Stomach (tissue), 8 donors: ENCODE measurements at regions not wholly inside any gene's neighbourhood (a gene's known extent, or its start where the extent isn't known, plus 50 kb on each side); places are given as distances from the start of the nearest gene placed in this dataset.

ENCODE experiments used
- DNase-seq, 2 donors: peaks; one replicate each; pipeline versions ENCODE4 v3.0.0 to v3.0.0-alpha.2; 2013 to 2019
- H3K27ac ChIP-seq, 5 donors: fragments of 200-600 bp in 4 of 5; sonication (generic) in 4 of 5; one replicate each; pipeline ENCODE4 v1.5.1; 2013 to 2019; ENCODE audit warnings: mild to moderate bottlenecking in 1 of 5, moderate library complexity in 1 of 5
- H3K27me3 ChIP-seq, 3 donors: fragments of 200-600 bp; sonication (generic); one replicate each; pipeline ENCODE4 v1.5.1; 2017 to 2019; ENCODE audit warnings: mixed run types in 1 of 3
- H3K36me3 ChIP-seq, 4 donors: fragments of 200-600 bp; sonication (generic); 1 replicate in 3 of 4; 2 replicates in 1 of 4; pipeline ENCODE4 v1.5.1; 2016 to 2019
- H3K4me1 ChIP-seq, 4 donors: fragments of 200-600 bp; sonication (generic); one replicate each; pipeline ENCODE4 v1.5.1; 2016 to 2019
- H3K4me3 ChIP-seq, 4 donors: fragments of 200-600 bp; sonication (generic) in 3 of 4; one replicate each; pipeline ENCODE4 v1.5.1; 2016 to 2019; ENCODE audit warnings: mild to moderate bottlenecking in 1 of 4
- H3K9me3 ChIP-seq, 4 donors: fragments of 200-600 bp; sonication (generic); one replicate each; pipeline ENCODE4 v1.5.1; 2016 to 2019
- CTCF ChIP-seq, 7 experiments: fragments of 450-650 bp in 4 of 7; fragments of 200-600 bp in 3 of 7; sonication (generic) in 3 of 7; IDR thresholded peaks; one replicate each; pipeline ENCODE4 v1.5.1; 2016 to 2019; ENCODE audit warnings: antibody characterized with exemption in 7 of 7, control low read depth in 2 of 7, mild to moderate bottlenecking in 1 of 7
- EP300 ChIP-seq: sonication (generic); formaldehyde crosslinking; IDR thresholded peaks from one replicate; pipeline ENCODE4 v1.6.1; 2017; ENCODE audit warnings: antibody characterized with exemption
- POLR2A ChIP-seq, 4 donors: fragments of 450-650 bp; IDR thresholded peaks; one replicate each; pipeline ENCODE4 v1.6.1; 2016; ENCODE audit warnings: antibody characterized with exemption in 4 of 4, control low read depth in 2 of 4, mild to moderate bottlenecking in 1 of 4, moderate library complexity in 1 of 4
- POLR2AphosphoS5 ChIP-seq, 3 donors: sonication (generic); formaldehyde crosslinking; IDR thresholded peaks; one replicate each; pipeline ENCODE4 v1.6.1; 2016; ENCODE audit warnings: antibody characterized with exemption in 3 of 3
- WGBS, 5 donors: extraction: QIAGEN DNeasy Blood & Tissue Kit in 3 of 5; methylation state at CpG; one replicate each; pipeline versions ENCODE4 v1.1.5 to v1.1.7; 2013 to 2018; 5-methylcytosine and 5-hydroxymethylcytosine counted together
- intact Hi-C: fragments of 100-400 bp; cut with DNase I; formaldehyde crosslinking; loops from one replicate; pipeline ENCODE4 v1.15.1; 2023; ENCODE audit warnings: low total_unique reads
- donor health status: healthy with polysubstance abuse.
- donor health status: Bipolar disorder and iron deficiency.
- donor health status: healthy.

- no peaks in the 10 kb centered on the region for H3K9me3 ChIP-seq
- intact Hi-C loops: no loop called here
- TF ChIP-seq POLR2A (IDR thresholded peaks at IDR 0.05): no peak
- no peak for TF ChIP-seq POLR2AphosphoS5 (IDR thresholded peaks at IDR 0.05)
- no peak for TF ChIP-seq EP300
- TF ChIP-seq CTCF (IDR thresholded peaks at IDR 0.05): no peak
Measured at GRCh38 chr17:33657181-33657580, 364.1 kb upstream of the ASIC2 start.

GRCh38 chr17:33661975-33662374 lies 368.9 kb upstream of the ASIC2 start:
- intact Hi-C loops: no loop called here
- no peak for DNase-seq
- no peak for TF ChIP-seq CTCF (IDR thresholded peaks at IDR 0.05)
- TF ChIP-seq POLR2AphosphoS5 (IDR thresholded peaks at IDR 0.05): no peak
- TF ChIP-seq POLR2A (IDR thresholded peaks at IDR 0.05): no peak
- no peak for TF ChIP-seq EP300
- Histone ChIP-seq H3K4me1 (no peaks in the 10 kb centered on the region), H3K36me3 (no peaks in the 10 kb centered on the region), H3K27me3 (peaks cover 0 to 14% (median 0%) of the 10 kb centered on the region in 3 donors), H3K4me3 (no peak overlapping the region), H3K9me3 (no peaks in the 10 kb centered on the region), H3K27ac (no peak overlapping the region)
- 43 to 83% (median 62%) methylated on average over 3 of the region's 3 CpGs for WGBS, 5 donors

More at GRCh38 chr17:33657181-33657580, 364.1 kb upstream of the ASIC2 start:
- DNase-seq: peak in 1 of 2 donors; percentile 28
- Histone ChIP-seq H3K27ac (no peak overlapping the region), H3K27me3 (no peaks in the 10 kb centered on the region), H3K4me1 (no peaks in the 10 kb centered on the region), H3K4me3 (no peak overlapping the region), H3K36me3 (no peaks in the 10 kb centered on the region)
- 50 to 68% (median 66%) methylated on average over 4 of the region's 4 CpGs for WGBS, 5 donors

- H3K9me3 ChIP-seq: no peaks in the 10 kb centered on the region
- H3K27me3 ChIP-seq: peaks cover 0 to 17% (median 0%) of the 10 kb centered on the region in 3 donors
- intact Hi-C loops: no loop called here
- H3K4me3 ChIP-seq: no peak overlapping the region
- WGBS, 5 donors: 64 to 73% (median 71%) methylated on average over 8 of the region's 8 CpGs
- H3K4me1 ChIP-seq: peaks cover 0 to 5% (median 0%) of the 10 kb centered on the region in 4 donors
- DNase-seq: no peak
- no peak for TF ChIP-seq EP300
- no peak for TF ChIP-seq POLR2A (IDR thresholded peaks at IDR 0.05)
- TF ChIP-seq CTCF (IDR thresholded peaks at IDR 0.05): no peak
- no peak for TF ChIP-seq POLR2AphosphoS5 (IDR thresholded peaks at IDR 0.05)
- no peaks in the 10 kb centered on the region for H3K36me3 ChIP-seq
- H3K27ac ChIP-seq: no peak overlapping the region
Measured at GRCh38 chr17:33664116-33664840, 371.2 kb upstream of the ASIC2 start.

GRCh38 chr17:33667052-33667509 lies 374.0 kb upstream of the ASIC2 start:
- intact Hi-C loops: no loop called here
- 48 to 59% (median 52%) methylated on average over 12 of the region's 12 CpGs for WGBS, 5 donors

More at GRCh38 chr17:33667052-33667509, 374.0 kb upstream of the ASIC2 start:
- H3K27ac ChIP-seq: no peak overlapping the region
- H3K4me1 ChIP-seq: peaks cover 0 to 5% (median 0%) of the 10 kb centered on the region in 4 donors
- peak in 1 of 2 donors; percentile 7 for DNase-seq
- no peaks in the 10 kb centered on the region for H3K9me3 ChIP-seq
- H3K4me3 ChIP-seq: no peak overlapping the region
- no peaks in the 10 kb centered on the region for H3K36me3 ChIP-seq
- peaks cover 0 to 17% (median 0%) of the 10 kb centered on the region in 3 donors for H3K27me3 ChIP-seq
- TF ChIP-seq POLR2AphosphoS5 (IDR thresholded peaks at IDR 0.05): no peak
- TF ChIP-seq EP300: no peak
- no peak for TF ChIP-seq POLR2A (IDR thresholded peaks at IDR 0.05)
- no peak for TF ChIP-seq CTCF (IDR thresholded peaks at IDR 0.05)
